ENCODE measurements at regions not wholly inside any gene's neighbourhood (a gene's known extent, or its start where the extent isn't known, plus 50 kb on each side); places are given as distances from the start of the nearest gene placed in this dataset.

DNA sequence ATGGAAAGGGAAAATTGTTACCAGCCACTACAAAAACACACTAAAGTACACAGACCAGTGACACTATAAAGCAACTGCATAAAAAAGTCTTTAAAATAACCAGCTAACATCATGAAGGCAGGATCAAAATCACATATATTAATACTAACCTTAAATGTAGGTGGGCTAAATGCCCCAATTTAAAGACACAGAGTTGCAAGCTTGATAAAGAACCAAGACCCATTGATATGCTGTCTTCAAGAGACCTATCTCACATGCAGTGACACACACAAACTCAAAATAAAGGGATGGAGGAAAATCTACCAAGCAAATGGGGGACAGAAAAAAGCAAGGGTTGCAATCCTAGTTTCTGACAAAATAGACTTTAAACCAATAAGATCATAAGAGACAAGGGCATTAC is 246.3 kb downstream of the SEC16B start:
- no peaks in the 10 kb centered on the region for H3K4me1 Mint-ChIP-seq (ENCODE audit: low read depth)
- peaks cover 59% of the 10 kb centered on the region for H3K9me3 Mint-ChIP-seq
- H3K36me3 Mint-ChIP-seq (ENCODE audit: low read depth): no peaks in the 10 kb centered on the region

DNA sequence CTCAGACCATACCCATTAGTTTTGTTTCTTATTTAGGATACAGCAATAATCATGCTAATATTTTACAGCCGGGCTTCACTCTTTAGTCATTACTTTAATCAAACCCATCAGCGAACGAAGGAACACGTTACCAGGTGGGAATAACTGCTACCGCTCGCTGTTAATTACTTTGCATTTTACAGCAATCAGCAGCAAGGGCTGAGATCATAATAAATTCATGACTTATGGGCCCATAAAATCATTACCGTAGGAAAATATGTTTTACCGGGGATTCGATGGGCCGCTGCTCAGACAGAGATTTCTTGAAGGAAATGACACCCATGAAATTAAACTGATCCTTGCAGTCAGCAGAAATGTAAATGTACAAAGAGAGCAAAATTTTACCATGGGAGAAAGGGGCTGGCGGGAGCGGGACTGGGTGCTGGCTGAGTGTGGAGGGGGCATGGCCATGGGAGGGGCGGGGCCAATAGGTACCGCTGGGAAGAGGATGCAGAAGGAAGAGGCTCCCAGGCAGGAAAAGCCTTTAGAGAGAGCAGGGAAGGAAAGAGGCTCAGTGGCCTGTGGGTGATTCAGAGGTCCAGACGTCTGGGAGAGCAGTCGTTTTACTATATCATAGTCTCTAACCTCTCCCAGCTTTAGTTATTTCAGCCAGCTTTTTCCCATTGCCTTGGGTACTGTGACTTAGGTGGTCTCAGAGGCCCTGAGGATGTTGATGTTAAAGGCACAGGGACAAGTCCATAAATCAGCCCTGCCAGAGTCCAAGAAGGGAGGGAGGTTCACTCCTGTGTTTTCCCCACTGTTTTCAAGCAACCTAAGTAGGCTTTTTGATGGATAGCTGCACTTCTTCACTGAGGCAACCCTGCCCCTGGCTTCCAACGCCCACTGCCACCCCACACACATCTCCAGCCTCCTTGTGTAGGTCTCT is 258.9 kb downstream of the SEC16B start:
- Mint-ChIP-seq H3K4me1 (ENCODE audit: low read depth) (no peaks in the 10 kb centered on the region), H3K36me3 (ENCODE audit: low read depth) (no peaks in the 10 kb centered on the region), H3K27ac (no peak overlapping the region), H3K4me3 (ENCODE audit: low read depth) (no peak overlapping the region), H3K9me3 (peaks cover 28% of the 10 kb centered on the region), H3K27me3 (ENCODE audit: low read depth) (no peaks in the 10 kb centered on the region)
- no peak for DNase-seq (ENCODE audit: low spot score)
- intact Hi-C loops (cut with micrococcal nuclease): no loop called here

More for the DNA sequence above, 246.3 kb downstream of the SEC16B start:
- Mint-ChIP-seq H3K27me3 (ENCODE audit: low read depth) (no peaks in the 10 kb centered on the region), H3K27ac (no peak overlapping the region), H3K4me3 (ENCODE audit: low read depth) (no peak overlapping the region)
- no peak for DNase-seq (ENCODE audit: low spot score)
- intact Hi-C loops (cut with micrococcal nuclease): no loop called here

DNA sequence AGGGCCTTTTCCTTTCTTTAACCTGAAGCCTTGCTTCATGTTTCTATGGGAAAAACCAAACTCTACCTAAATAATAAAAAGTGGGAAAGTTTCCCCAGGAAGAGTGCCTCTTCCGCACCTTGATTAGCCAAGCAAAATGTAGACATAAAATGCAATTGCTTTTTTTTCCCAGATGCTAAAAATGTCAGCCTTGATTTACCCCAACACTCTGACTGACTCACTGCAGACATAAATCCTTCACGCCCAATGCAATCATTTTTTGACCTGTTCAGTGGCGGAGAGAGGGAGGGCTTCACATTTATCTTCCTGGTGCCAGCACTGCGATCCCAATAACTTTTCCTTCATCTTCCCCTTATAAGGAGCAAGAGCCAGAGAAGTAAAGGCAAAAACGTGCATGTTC is 261.5 kb downstream of the SEC16B start:
- H3K4me3 Mint-ChIP-seq (ENCODE audit: low read depth): no peak overlapping the region
- H3K27me3 Mint-ChIP-seq (ENCODE audit: low read depth): no peaks in the 10 kb centered on the region
- DNase-seq (ENCODE audit: low spot score): no peak
- intact Hi-C loops (cut with micrococcal nuclease): no loop called here
- no peak overlapping the region for H3K27ac Mint-ChIP-seq
- no peaks in the 10 kb centered on the region for H3K4me1 Mint-ChIP-seq (ENCODE audit: low read depth)
- peaks cover 13% of the 10 kb centered on the region for H3K9me3 Mint-ChIP-seq
- no peaks in the 10 kb centered on the region for H3K36me3 Mint-ChIP-seq (ENCODE audit: low read depth)

DNA sequence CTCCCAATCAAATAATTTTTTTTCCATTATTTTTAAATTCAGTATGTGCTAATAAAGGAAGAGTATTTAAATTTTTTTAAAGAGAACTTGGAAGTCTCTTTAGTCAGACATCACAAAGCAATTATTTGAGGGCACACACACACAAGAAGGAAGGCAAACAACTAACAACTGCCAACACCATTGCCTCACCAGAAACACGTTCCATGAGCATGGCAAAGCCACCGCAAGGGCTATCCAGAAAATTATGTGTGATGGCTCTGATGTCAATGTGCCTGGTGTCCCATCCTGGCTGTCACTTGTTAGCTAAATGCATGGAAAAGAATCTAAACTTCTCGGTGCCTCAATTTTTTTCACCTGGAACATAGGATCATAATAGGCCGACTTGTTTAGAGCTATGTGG is 262.9 kb downstream of the SEC16B start:
- Mint-ChIP-seq H3K36me3 (ENCODE audit: low read depth) (no peaks in the 10 kb centered on the region), H3K4me1 (ENCODE audit: low read depth) (no peaks in the 10 kb centered on the region), H3K4me3 (ENCODE audit: low read depth) (no peak overlapping the region), H3K27ac (no peak overlapping the region), H3K9me3 (peaks cover 10% of the 10 kb centered on the region), H3K27me3 (ENCODE audit: low read depth) (no peaks in the 10 kb centered on the region)
- no peak for DNase-seq (ENCODE audit: low spot score)
- intact Hi-C loops (cut with micrococcal nuclease): no loop called here

DNA sequence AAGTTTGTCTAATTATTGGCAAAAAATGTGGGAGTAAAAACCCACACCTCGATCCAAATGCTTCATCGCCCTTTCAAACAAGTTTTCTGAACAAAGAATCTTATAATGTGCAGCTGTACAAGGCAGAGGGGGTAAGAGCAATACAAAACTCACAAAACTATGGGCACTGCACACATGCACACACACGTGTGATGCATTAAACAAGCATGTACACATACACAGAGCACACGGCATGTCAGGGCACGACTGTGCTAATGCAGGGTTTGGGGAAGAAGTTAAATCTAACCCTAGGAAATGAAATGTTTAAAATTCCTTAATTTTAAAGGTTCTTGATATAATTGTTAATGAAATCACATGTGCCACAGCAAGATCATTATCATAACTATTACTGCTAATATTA is 264.0 kb downstream of the SEC16B start:
- DNase-seq (ENCODE audit: low spot score): no peak

DNA sequence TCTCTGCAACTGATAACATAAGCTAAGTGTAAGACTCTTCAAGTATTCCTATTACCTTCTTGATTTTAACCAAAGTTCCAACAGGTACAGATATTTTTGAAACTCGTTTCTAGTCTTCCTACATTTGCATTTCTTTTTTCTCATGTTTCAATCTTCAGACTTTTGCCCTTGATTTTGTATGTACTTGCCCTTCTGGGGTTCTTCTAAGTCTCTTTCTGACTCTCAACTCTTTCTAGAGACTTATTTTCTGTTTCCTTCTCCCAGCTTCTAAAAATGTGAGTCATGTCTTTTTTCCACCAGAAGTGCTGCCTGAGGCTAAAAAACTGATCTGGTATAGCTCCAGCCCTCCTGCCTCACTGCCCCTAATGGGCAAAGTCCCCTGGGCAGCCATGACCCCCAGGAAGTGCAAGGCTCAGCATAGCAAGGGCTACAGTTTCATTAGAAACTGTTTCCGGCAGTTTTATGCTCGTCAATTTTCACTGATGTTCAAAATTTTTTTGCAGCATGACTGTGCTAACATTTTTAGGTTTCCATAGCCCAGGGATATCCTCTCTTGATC is 265.9 kb downstream of the SEC16B start:
- H3K9me3 Mint-ChIP-seq: no peaks in the 10 kb centered on the region
- no peak overlapping the region for H3K27ac Mint-ChIP-seq
- intact Hi-C loops (cut with micrococcal nuclease): no loop called here
- no peaks in the 10 kb centered on the region for H3K36me3 Mint-ChIP-seq (ENCODE audit: low read depth)
- no peaks in the 10 kb centered on the region for H3K4me1 Mint-ChIP-seq (ENCODE audit: low read depth)
- no peak for DNase-seq (ENCODE audit: low spot score)
- no peak overlapping the region for H3K4me3 Mint-ChIP-seq (ENCODE audit: low read depth)
- H3K27me3 Mint-ChIP-seq (ENCODE audit: low read depth): no peaks in the 10 kb centered on the region

More for the DNA sequence above, 264.0 kb downstream of the SEC16B start:
- Mint-ChIP-seq H3K4me1 (ENCODE audit: low read depth) (no peaks in the 10 kb centered on the region), H3K4me3 (ENCODE audit: low read depth) (no peak overlapping the region), H3K27me3 (ENCODE audit: low read depth) (no peaks in the 10 kb centered on the region), H3K9me3 (peaks cover 7% of the 10 kb centered on the region), H3K27ac (no peak overlapping the region), H3K36me3 (ENCODE audit: low read depth) (no peaks in the 10 kb centered on the region)
- intact Hi-C loops (cut with micrococcal nuclease): no loop called here

DNA sequence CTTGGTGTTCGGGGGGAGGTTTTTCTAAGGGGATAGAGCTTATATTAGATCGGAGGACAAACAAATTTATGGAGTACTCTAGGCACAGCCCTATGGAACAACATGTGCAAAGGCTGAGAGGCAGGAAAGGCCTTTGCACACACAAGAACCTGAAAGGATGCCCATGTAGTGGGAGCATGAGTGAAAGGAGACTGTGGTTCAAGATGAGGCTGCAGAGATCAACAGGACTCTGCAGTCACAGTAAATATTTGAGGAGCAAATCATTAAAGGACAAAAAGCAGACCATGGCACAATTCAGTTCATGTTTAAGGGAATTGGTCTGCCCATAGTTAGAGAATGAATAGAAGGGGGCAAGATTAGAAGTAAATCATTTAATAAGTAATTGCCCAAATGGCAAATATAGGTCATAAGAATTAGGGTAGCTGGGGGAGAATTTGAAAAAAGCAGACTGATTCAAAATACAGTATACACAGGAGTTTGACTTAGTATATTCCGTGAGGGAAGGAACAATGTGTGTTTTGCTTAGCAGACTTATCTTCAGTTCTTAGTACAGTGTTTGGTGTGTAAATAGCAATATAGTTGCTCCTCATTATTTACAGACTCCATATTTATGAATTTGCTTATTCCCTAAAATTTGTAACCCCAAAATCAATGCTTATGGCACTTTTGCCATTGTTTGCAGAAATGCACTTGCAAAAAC is 268.1 kb downstream of the SEC16B start:
- intact Hi-C loops (cut with micrococcal nuclease): no loop called here
- no peak for DNase-seq (ENCODE audit: low spot score)
- Mint-ChIP-seq H3K4me1 (ENCODE audit: low read depth) (no peaks in the 10 kb centered on the region), H3K4me3 (ENCODE audit: low read depth) (no peak overlapping the region), H3K27ac (no peak overlapping the region), H3K36me3 (ENCODE audit: low read depth) (no peaks in the 10 kb centered on the region), H3K9me3 (no peaks in the 10 kb centered on the region), H3K27me3 (ENCODE audit: low read depth) (no peaks in the 10 kb centered on the region)

DNA sequence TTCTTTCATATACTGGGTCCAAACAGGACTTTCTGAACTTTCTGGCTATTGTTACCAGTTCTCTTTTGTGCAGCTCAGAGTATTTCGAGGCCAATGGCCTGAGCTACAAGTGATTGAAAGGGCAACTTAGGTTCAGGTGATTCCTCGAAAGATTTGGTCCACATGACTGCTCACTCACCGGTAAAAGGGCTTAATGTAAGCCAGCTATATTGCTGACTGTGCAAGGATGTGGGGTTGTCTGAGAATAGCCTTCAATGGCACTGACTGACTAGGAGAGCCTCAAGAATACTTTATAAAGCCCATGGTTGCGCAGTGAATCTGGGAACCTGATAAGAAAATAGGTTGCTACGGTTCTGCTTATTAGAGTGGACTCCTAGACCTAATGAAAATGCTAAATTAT is 269.0 kb downstream of the SEC16B start:
- intact Hi-C loops (cut with micrococcal nuclease): no loop called here
- H3K4me1 Mint-ChIP-seq (ENCODE audit: low read depth): no peaks in the 10 kb centered on the region
- H3K9me3 Mint-ChIP-seq: no peaks in the 10 kb centered on the region
- no peak overlapping the region for H3K27ac Mint-ChIP-seq
- no peak overlapping the region for H3K4me3 Mint-ChIP-seq (ENCODE audit: low read depth)
- DNase-seq (ENCODE audit: low spot score): no peak
- H3K36me3 Mint-ChIP-seq (ENCODE audit: low read depth): no peaks in the 10 kb centered on the region
- H3K27me3 Mint-ChIP-seq (ENCODE audit: low read depth): no peaks in the 10 kb centered on the region

DNA sequence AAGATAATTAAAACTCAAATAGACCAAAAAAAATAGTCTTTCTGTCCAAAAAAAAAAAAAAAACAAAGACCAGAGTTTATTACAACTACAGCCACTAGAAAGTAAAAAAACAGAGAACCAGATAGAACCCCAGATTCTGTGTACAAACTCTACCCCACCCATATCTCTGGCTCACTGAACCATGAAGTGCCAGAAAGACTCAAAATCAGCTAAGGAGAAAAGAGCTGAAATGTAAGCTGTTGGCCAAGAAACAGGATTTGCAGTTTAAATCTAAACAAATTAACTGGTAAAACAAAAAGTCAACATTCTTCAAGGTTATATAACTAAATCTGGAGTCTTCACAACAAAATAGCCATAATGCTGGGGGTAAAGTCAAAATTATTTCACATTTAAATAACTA is 278.9 kb downstream of the SEC16B start:
- no peak for DNase-seq (ENCODE audit: low spot score)
- Mint-ChIP-seq H3K27ac (no peak overlapping the region), H3K36me3 (ENCODE audit: low read depth) (no peaks in the 10 kb centered on the region), H3K9me3 (peaks cover 37% of the 10 kb centered on the region), H3K4me1 (ENCODE audit: low read depth) (no peaks in the 10 kb centered on the region), H3K27me3 (ENCODE audit: low read depth) (no peaks in the 10 kb centered on the region), H3K4me3 (ENCODE audit: low read depth) (no peak overlapping the region)
- intact Hi-C loops (cut with micrococcal nuclease): no loop called here

DNA sequence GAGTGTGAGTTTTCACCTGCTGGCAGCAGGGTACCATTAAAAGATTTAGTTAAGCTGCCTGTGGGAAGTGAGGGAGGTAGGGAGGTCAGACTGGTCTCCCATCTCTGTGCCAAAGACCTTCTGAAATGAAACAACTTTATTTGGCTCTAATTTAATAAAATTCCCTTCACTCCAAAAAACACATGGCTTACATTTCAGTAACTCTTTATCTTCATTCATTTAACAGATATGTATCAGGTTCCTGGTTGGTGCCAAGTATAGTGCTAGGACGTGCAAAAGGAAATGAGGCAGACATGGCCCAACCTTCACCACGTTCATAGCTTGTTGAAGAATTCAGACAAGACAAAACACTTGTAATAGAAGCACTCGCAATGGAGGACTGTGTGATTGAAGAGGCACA is 282.3 kb downstream of the SEC16B start:
- intact Hi-C loops (cut with micrococcal nuclease): no loop called here
- Mint-ChIP-seq H3K27me3 (ENCODE audit: low read depth) (no peaks in the 10 kb centered on the region), H3K4me3 (ENCODE audit: low read depth) (no peak overlapping the region), H3K36me3 (ENCODE audit: low read depth) (no peaks in the 10 kb centered on the region), H3K27ac (no peak overlapping the region), H3K4me1 (ENCODE audit: low read depth) (no peaks in the 10 kb centered on the region), H3K9me3 (peaks cover 28% of the 10 kb centered on the region)
- no peak for DNase-seq (ENCODE audit: low spot score)

DNA sequence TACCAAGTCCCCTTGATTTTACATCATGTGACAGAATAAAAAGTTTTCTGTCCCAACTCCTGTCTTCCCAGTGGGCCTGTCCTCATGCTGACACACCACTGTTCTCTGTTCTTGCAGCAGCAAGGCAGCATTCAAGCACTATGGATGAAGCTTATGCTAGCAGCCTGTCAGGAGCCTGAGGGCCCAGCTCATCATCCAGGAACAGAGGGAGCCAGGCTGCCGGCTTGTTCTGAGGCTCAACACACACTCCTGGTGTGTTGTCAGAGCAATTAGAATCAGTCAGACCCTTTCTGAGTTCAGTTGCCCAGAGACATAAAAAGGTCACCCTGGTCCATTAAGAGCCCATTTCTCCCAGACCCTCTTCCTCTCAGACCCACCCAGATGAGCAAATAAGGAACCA is 282.9 kb downstream of the SEC16B start:
- Mint-ChIP-seq H3K27me3 (ENCODE audit: low read depth) (no peaks in the 10 kb centered on the region), H3K4me3 (ENCODE audit: low read depth) (no peak overlapping the region), H3K4me1 (ENCODE audit: low read depth) (no peaks in the 10 kb centered on the region), H3K9me3 (peaks cover 22% of the 10 kb centered on the region), H3K27ac (no peak overlapping the region), H3K36me3 (ENCODE audit: low read depth) (no peaks in the 10 kb centered on the region)
- no peak for DNase-seq (ENCODE audit: low spot score)
- intact Hi-C loops (cut with micrococcal nuclease): no loop called here

DNA sequence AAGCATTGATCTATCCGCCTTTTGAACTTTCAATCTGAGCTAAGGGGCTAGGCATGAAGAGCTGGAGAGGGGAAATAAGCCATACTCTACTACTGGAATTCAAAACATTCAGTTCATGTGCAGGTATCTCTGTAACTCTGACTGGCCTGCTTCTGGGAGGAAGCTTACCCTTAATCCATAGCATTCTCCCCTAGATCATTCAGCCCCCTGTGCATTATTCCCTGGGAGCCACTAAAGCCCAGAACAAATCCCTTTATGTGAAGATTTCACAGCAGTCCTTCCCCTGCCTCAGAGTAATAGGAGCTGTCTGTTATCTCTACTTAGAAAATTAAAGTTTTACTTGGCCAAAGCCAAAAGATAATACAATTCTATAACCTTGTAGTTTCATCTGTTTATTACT is 300.7 kb downstream of the SEC16B start:
- H3K4me1 Mint-ChIP-seq (ENCODE audit: low read depth): no peaks in the 10 kb centered on the region
- H3K9me3 Mint-ChIP-seq: peaks cover 4% of the 10 kb centered on the region
- no peak overlapping the region for H3K27ac Mint-ChIP-seq
- H3K36me3 Mint-ChIP-seq (ENCODE audit: low read depth): no peaks in the 10 kb centered on the region
- no peak overlapping the region for H3K4me3 Mint-ChIP-seq (ENCODE audit: low read depth)
- no peaks in the 10 kb centered on the region for H3K27me3 Mint-ChIP-seq (ENCODE audit: low read depth)
- intact Hi-C loops (cut with micrococcal nuclease): no loop called here
- no peak for DNase-seq (ENCODE audit: low spot score)

DNA sequence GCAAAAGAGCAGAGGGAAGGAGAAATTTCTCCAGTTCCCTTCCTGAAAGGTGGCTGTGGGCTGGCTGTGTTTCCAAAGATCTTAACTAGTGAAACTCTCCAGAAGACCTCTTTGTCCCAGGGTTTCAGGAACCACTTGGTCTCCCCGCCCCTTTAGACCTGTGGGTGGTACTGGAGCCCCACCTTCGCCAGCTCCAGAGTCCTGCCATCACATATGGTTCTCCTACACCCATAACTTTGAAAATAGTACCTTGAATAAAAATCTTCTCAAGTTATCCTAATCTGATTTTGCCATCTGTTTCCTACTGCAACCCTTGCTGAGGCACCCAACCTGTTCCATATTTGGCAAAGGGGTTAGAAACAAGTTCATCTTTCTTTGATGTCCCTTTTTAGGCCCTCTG is 303.9 kb downstream of the SEC16B start:
- Mint-ChIP-seq H3K9me3 (peaks cover 2% of the 10 kb centered on the region), H3K4me3 (ENCODE audit: low read depth) (no peak overlapping the region), H3K36me3 (ENCODE audit: low read depth) (no peaks in the 10 kb centered on the region), H3K4me1 (ENCODE audit: low read depth) (no peaks in the 10 kb centered on the region), H3K27ac (no peak overlapping the region), H3K27me3 (ENCODE audit: low read depth) (no peaks in the 10 kb centered on the region)
- DNase-seq (ENCODE audit: low spot score): no peak
- intact Hi-C loops (cut with micrococcal nuclease): no loop called here

Measured in activated T-helper 2 cell treated with anti-CD3 and anti-CD28 coated beads, Interferon-gamma antibody, Interleukin-2, Interleukin-4, amounts not matched to agents 10 μg/mL and 5 μg/mL and 100 μg/mL, durations not matched to agents 14 hours and 24 hours and 36 hours (primary cell).